ENCODE measurements at regions not wholly inside any gene's neighbourhood (a gene's known extent, or its start where the extent isn't known, plus 50 kb on each side); places are given as distances from the start of the nearest gene placed in this dataset.

DNA sequence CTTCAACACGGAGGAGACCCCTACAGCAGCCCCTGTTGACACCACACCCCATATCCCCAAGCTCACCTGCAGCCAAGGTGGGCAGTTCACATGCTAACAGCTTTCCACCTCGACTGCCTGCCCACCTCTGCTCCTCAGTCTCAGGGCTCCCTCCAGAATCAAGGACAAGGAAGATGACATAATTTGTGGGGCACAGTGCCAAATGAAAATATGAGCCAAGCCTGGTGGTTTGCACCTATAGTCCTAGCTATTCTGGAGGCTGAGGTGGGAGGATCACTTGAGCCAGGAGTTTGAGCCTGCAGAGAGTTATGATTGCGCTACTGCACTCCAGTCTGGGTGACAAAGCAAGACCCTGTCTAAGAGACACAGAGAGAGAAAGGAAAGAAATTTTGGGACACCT lies 516.3 kb downstream of the BCOR start:
- TF ChIP-seq POLR2AphosphoS5 (IDR thresholded peaks at IDR 0.05) (no peak), POLR2A (IDR thresholded peaks at IDR 0.05) (no peak)
